Hepatocyte (in vitro differentiated cells): ENCODE measurements at regions not wholly inside any gene's neighbourhood (a gene's known extent, or its start where the extent isn't known, plus 50 kb on each side); places are given as distances from the start of the nearest gene placed in this dataset.

ENCODE experiments used
- EZH2 ChIP-seq: fragments of 200-600 bp; sonication (generic); IDR thresholded peaks from 2 replicates; pipeline ENCODE4 v1.6.1; 2016; ENCODE audit warnings: antibody characterized with exemption, mild to moderate bottlenecking, borderline replicate concordance
- TF ChIP-seq, protein P1 (sequence below): fragments of 200-600 bp; sonication (generic); IDR thresholded peaks from 2 replicates; pipeline ENCODE4 v1.5.1; 2016; ENCODE audit warnings: antibody characterized with exemption, mild to moderate bottlenecking; ENCODE audit not compliant: poor library complexity

DNA sequence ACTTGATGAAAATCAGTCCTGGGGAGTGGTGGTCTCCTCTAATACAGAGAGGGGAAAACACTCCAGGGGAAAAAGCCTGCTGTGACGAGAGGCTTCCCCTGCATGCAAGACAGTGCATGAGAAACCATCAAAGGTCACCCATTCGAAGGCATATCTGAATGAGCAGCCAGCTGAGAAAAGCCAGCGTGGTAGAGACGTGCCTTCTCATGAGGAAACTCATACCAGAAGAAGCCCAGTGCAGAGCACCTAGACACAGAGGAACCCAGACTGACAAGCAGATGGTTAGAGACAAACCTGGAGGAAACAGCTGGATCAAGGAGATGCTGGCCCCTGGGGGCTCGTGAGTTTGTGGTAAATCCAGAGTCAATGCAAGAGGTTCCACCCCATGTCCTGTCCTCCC, 534.8 kb downstream of the BRD1 start:
- TF ChIP-seq, protein P1, sequence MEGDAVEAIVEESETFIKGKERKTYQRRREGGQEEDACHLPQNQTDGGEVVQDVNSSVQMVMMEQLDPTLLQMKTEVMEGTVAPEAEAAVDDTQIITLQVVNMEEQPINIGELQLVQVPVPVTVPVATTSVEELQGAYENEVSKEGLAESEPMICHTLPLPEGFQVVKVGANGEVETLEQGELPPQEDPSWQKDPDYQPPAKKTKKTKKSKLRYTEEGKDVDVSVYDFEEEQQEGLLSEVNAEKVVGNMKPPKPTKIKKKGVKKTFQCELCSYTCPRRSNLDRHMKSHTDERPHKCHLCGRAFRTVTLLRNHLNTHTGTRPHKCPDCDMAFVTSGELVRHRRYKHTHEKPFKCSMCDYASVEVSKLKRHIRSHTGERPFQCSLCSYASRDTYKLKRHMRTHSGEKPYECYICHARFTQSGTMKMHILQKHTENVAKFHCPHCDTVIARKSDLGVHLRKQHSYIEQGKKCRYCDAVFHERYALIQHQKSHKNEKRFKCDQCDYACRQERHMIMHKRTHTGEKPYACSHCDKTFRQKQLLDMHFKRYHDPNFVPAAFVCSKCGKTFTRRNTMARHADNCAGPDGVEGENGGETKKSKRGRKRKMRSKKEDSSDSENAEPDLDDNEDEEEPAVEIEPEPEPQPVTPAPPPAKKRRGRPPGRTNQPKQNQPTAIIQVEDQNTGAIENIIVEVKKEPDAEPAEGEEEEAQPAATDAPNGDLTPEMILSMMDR: no peak
- TF ChIP-seq EZH2: no peak
